ENCODE measurements at regions not wholly inside any gene's neighbourhood (a gene's known extent, or its start where the extent isn't known, plus 50 kb on each side); places are given as distances from the start of the nearest gene placed in this dataset.

DNA sequence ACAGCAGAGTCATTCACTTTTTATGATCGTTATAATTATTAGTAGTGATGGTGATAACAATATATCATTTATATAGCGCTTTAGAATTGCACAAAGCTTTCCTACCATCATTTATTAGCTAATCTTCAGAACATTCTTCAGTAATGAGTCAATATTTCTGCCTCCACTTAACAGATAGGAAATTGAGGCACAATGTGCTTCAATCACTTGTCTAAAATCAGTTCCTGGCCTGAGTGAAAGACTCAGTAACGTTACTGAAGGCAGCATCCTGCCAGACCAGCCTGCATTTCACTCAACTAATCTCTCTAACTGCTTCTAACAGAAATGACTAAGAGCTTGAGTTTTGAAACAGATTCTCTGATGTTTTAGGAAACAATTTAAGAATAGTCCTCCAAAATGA, 412.1 kb downstream of the MZT1 start:
- no peak for TF ChIP-seq POLR2A (IDR thresholded peaks at IDR 0.05; ENCODE audit: low read depth, low read length)
- TF ChIP-seq TCF12 (IDR thresholded peaks at IDR 0.05; ENCODE audit: low read depth, low read length) = no peak
- TF ChIP-seq BACH1 (IDR thresholded peaks at IDR 0.05; ENCODE audit: borderline replicate concordance) = no peak
- no peak for TF ChIP-seq CTCF (IDR thresholded peaks at IDR 0.05 in 2 of 3, conservative IDR thresholded peaks at IDR 0.05 in 1 of 3; ENCODE audit: control insufficient read depth in 2 of 3, extremely low read depth in 1 of 3, insufficient read depth in 1 of 3, low read depth in 3 of 3, low read length in 3 of 3)
- TF ChIP-seq, protein P1, sequence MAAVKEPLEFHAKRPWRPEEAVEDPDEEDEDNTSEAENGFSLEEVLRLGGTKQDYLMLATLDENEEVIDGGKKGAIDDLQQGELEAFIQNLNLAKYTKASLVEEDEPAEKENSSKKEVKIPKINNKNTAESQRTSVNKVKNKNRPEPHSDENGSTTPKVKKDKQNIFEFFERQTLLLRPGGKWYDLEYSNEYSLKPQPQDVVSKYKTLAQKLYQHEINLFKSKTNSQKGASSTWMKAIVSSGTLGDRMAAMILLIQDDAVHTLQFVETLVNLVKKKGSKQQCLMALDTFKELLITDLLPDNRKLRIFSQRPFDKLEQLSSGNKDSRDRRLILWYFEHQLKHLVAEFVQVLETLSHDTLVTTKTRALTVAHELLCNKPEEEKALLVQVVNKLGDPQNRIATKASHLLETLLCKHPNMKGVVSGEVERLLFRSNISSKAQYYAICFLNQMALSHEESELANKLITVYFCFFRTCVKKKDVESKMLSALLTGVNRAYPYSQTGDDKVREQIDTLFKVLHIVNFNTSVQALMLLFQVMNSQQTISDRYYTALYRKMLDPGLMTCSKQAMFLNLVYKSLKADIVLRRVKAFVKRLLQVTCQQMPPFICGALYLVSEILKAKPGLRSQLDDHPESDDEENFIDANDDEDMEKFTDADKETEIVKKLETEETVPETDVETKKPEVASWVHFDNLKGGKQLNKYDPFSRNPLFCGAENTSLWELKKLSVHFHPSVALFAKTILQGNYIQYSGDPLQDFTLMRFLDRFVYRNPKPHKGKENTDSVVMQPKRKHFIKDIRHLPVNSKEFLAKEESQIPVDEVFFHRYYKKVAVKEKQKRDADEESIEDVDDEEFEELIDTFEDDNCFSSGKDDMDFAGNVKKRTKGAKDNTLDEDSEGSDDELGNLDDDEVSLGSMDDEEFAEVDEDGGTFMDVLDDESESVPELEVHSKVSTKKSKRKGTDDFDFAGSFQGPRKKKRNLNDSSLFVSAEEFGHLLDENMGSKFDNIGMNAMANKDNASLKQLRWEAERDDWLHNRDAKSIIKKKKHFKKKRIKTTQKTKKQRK (IDR thresholded peaks at IDR 0.05; ENCODE audit: low read depth, low read length) = no peak
- no peak for TF ChIP-seq SMC3 (IDR thresholded peaks at IDR 0.05; ENCODE audit: borderline replicate concordance, low read length)
- no peak for TF ChIP-seq EZH2 (IDR thresholded peaks at IDR 0.05; ENCODE audit: borderline replicate concordance, control insufficient read depth, low read depth, low read length)
- TF ChIP-seq NBN (IDR thresholded peaks at IDR 0.05) = no peak
- no peak for TF ChIP-seq TAF1 (IDR thresholded peaks at IDR 0.05; ENCODE audit: borderline replicate concordance, low read depth, low read length)
